H1 (cell line): ENCODE measurements at regions not wholly inside any gene's neighbourhood (a gene's known extent, or its start where the extent isn't known, plus 50 kb on each side); places are given as distances from the start of the nearest gene placed in this dataset.

Source experiments
- CTCF ChIA-PET: fragments of 300-600 bp; sonication (Branson Sonifier 250); formaldehyde crosslinking; loops from one replicate; lab custom pipeline; 2021; ENCODE audit not compliant: partially characterized antibody; lab: Charles Lee
- POLR2A ChIA-PET: fragments of 300-600 bp; sonication (Branson Sonifier 250); formaldehyde crosslinking; loops from one replicate; lab custom pipeline; 2021; ENCODE audit warnings: inconsistent platforms; ENCODE audit not compliant: partially characterized antibody; lab: Charles Lee
- DNase-seq, 2 experiments: peaks; one replicate each; pipeline versions ENCODE4 v3.0.0 to v3.0.0-alpha.2; 2010 to 2022; ENCODE audit warnings: low spot score in 2 of 2, low read depth in 1 of 2, mixed read lengths in 1 of 2
- FAIRE-seq: peaks from 2 replicates; lab custom pipeline; 2011; peaks lifted over from hg19 to GRCh38; lab: Jason Lieb, UNC
- H2AFZ ChIP-seq: 2 replicates; pipeline ENCODE4 v1.8.1; 2012; ENCODE audit warnings: low read length, inconsistent platforms
- H2AK5ac ChIP-seq: 2 replicates; pipeline ENCODE4 v1.6.1; 2013; ENCODE audit warnings: low read depth, low read length
- H2BK120ac ChIP-seq: replicated peaks from 2 replicates; pipeline ENCODE3; 2013; ENCODE audit warnings: low read depth, low read length, inconsistent platforms
- H2BK12ac ChIP-seq: 2 replicates; pipeline ENCODE4 v1.6.1; 2013; ENCODE audit warnings: low read depth, low read length
- H2BK15ac ChIP-seq: 2 replicates; pipeline ENCODE4 v1.6.1; 2013; ENCODE audit warnings: low read length
- H2BK20ac ChIP-seq: 2 replicates; pipeline ENCODE4 v1.6.1; 2013; ENCODE audit warnings: low read length
- H2BK5ac ChIP-seq: 2 replicates; pipeline ENCODE4 v1.6.1; 2013; ENCODE audit warnings: low read depth, low read length
- H3K14ac ChIP-seq: 2 replicates; pipeline ENCODE4 v1.6.1; 2013; ENCODE audit warnings: inconsistent platforms; ENCODE audit not compliant: insufficient read length
- H3K18ac ChIP-seq: 2 replicates; pipeline ENCODE4 v1.6.1; 2013; ENCODE audit warnings: low read length; ENCODE audit errors: extremely low read depth
- H3K23ac ChIP-seq: 2 replicates; pipeline ENCODE4 v1.6.1; 2013; ENCODE audit warnings: inconsistent platforms; ENCODE audit not compliant: insufficient read length
- H3K23me2 ChIP-seq: 2 replicates; pipeline ENCODE4 v1.6.1; 2013; ENCODE audit warnings: low read depth, low read length
- H3K27ac ChIP-seq: 2 replicates; pipeline ENCODE4 v1.6.1; 2011; ENCODE audit warnings: low read depth, low read length, inconsistent platforms
- H3K27me3 ChIP-seq, 4 experiments: replicated peaks in 1 of 4; 1 replicate in 1 of 4; 2 replicates in 3 of 4; pipeline versions ENCODE4 v1.6.1 to v1.8.1; 2011 to 2013; ENCODE audit warnings: low read length in 3 of 4, mild to moderate bottlenecking in 3 of 4, inconsistent platforms in 2 of 4, mixed read lengths in 2 of 4, moderate library complexity in 1 of 4; ENCODE audit not compliant: control insufficient read depth in 3 of 4, insufficient read depth in 3 of 4; ENCODE audit errors: extremely low read depth in 1 of 4
- H3K36me3 ChIP-seq, 4 experiments: 2 replicates each; pipeline versions ENCODE4 v1.6.1 to v1.8.1; 2011 to 2013; ENCODE audit warnings: mild to moderate bottlenecking in 4 of 4, low read length in 3 of 4, moderate library complexity in 2 of 4, control low read depth in 1 of 4, inconsistent platforms in 1 of 4; ENCODE audit not compliant: insufficient read depth in 4 of 4, control insufficient read depth in 2 of 4
- H3K4ac ChIP-seq: replicated peaks from 2 replicates; pipeline ENCODE3; 2013; ENCODE audit warnings: low read length, low read depth, mixed read lengths, inconsistent platforms; ENCODE audit not compliant: insufficient read length
- H3K4me1 ChIP-seq, 4 experiments: replicated peaks in 1 of 4; 1 replicate in 1 of 4; 2 replicates in 3 of 4; pipeline versions ENCODE4 v1.6.1 to v1.8.1; 2011 to 2013; ENCODE audit warnings: low read length in 3 of 4, inconsistent platforms in 2 of 4, mixed read lengths in 1 of 4; ENCODE audit not compliant: insufficient read depth in 4 of 4, control insufficient read depth in 3 of 4
- H3K4me2 ChIP-seq, 2 experiments: 2 replicates each; pipeline versions ENCODE4 v1.6.1 to v1.8.1; 2011 to 2013; ENCODE audit warnings: low read depth in 2 of 2, low read length in 2 of 2, control low read depth in 1 of 2, inconsistent platforms in 1 of 2, mild to moderate bottlenecking in 1 of 2; ENCODE audit not compliant: insufficient read depth in 1 of 2
- H3K4me3 ChIP-seq, 4 experiments: fragments of 200-600, 300-600 bp in 1 of 4; sonication (generic), shearing (Covaris generic), sonication (Bioruptor Twin) in 1 of 4; 2 replicates each; pipeline versions ENCODE4 v1.5.1 to v1.8.1; 2011 to 2016; ENCODE audit warnings: low read length in 4 of 4, low read depth in 3 of 4, control low read depth in 2 of 4, inconsistent platforms in 2 of 4, mild to moderate bottlenecking in 2 of 4, mixed read lengths in 1 of 4, moderate library complexity in 1 of 4; ENCODE audit not compliant: insufficient read depth in 2 of 4; ENCODE audit errors: extremely low read depth in 1 of 4
- H3K56ac ChIP-seq: replicated peaks from 2 replicates; pipeline ENCODE3; 2013; ENCODE audit warnings: low read depth, mild to moderate bottlenecking, mixed read lengths, low read length, inconsistent platforms; ENCODE audit not compliant: insufficient read length
- H3K79me1 ChIP-seq: 2 replicates; pipeline ENCODE4 v1.6.1; 2013; ENCODE audit warnings: low read depth, low read length, control low read depth
- H3K79me2 ChIP-seq, 2 experiments: 2 replicates each; pipeline versions ENCODE4 v1.6.1 to v1.8.1; 2012 to 2013; ENCODE audit warnings: low read length in 2 of 2, mild to moderate bottlenecking in 2 of 2, inconsistent platforms in 1 of 2; ENCODE audit not compliant: insufficient read depth in 2 of 2, control insufficient read depth in 1 of 2
- H3K9ac ChIP-seq, 4 experiments: replicated peaks in 1 of 4; 1 replicate in 1 of 4; 2 replicates in 3 of 4; pipeline versions ENCODE4 v1.6.1 to v1.8.1; 2011 to 2013; ENCODE audit warnings: low read depth in 3 of 4, low read length in 3 of 4, control low read depth in 2 of 4, mild to moderate bottlenecking in 2 of 4, moderate library complexity in 2 of 4, inconsistent platforms in 1 of 4; ENCODE audit errors: extremely low read depth in 1 of 4
- H3K9me3 ChIP-seq, 2 experiments: 2 replicates each; pipeline versions ENCODE4 v1.6.1 to v1.8.1; 2012 to 2013; ENCODE audit warnings: mild to moderate bottlenecking in 2 of 2, moderate library complexity in 2 of 2, control low read depth in 1 of 2, inconsistent platforms in 1 of 2, low read depth in 1 of 2, low read length in 1 of 2, mixed read lengths in 1 of 2; ENCODE audit not compliant: insufficient read depth in 2 of 2
- H4K20me1 ChIP-seq, 2 experiments: replicated peaks in 1 of 2; 2 replicates each; pipeline versions ENCODE3 to v1.8.1; 2011 to 2013; ENCODE audit warnings: inconsistent platforms in 2 of 2, low read length in 2 of 2, mild to moderate bottlenecking in 1 of 2; ENCODE audit not compliant: insufficient read depth in 2 of 2, control insufficient read depth in 1 of 2
- H4K5ac ChIP-seq: 2 replicates; pipeline ENCODE4 v1.6.1; 2013; ENCODE audit warnings: low read length, low read depth, mixed read lengths, inconsistent platforms; ENCODE audit not compliant: insufficient read length
- H4K8ac ChIP-seq: 2 replicates; pipeline ENCODE4 v1.8.0; 2013; ENCODE audit warnings: mild to moderate bottlenecking, moderate library complexity, low read length, inconsistent platforms; ENCODE audit not compliant: insufficient read depth; ENCODE audit errors: extremely low read depth
- H4K91ac ChIP-seq: replicated peaks from 2 replicates; pipeline ENCODE3; 2013; ENCODE audit warnings: low read length, mixed read lengths, inconsistent platforms; ENCODE audit not compliant: insufficient read length
- NRF1 ChIP-seq: IDR thresholded peaks from 2 replicates; pipeline ENCODE4 v1.6.1; 2011; ENCODE audit warnings: mild to moderate bottlenecking, low read depth, low read length, improper control_type of control experiment
- SIN3A ChIP-seq, 2 experiments: IDR thresholded peaks in 1 of 2; conservative IDR thresholded peaks in 1 of 2; 2 replicates each; pipeline ENCODE4 v1.6.1; 2011 to 2012; ENCODE audit warnings: low read length in 2 of 2, improper control_type of control experiment in 1 of 2, low read depth in 1 of 2, mild to moderate bottlenecking in 1 of 2
- TBP ChIP-seq: IDR thresholded peaks from 2 replicates; pipeline ENCODE4 v1.6.1; 2011; ENCODE audit warnings: low read depth, low read length, improper control_type of control experiment
- WGBS, 2 experiments: shearing (Covaris generic) in 1 of 2; methylation state at CpG; one replicate each; pipeline versions ENCODE4 v1.1.6 to v1.1.7; 2013 to 2015; ENCODE audit warnings: low lambda C conversion rate in 2 of 2, mixed read lengths in 2 of 2, inconsistent platforms in 1 of 2, low coverage in 1 of 2, missing lambda C conversion rate in 1 of 2; ENCODE audit not compliant: insufficient replicate concordance in 2 of 2, insufficient coverage in 1 of 2, insufficient read length in 1 of 2; ENCODE audit errors: extremely low coverage in 1 of 2, missing lambda C conversion rate in 1 of 2; 5-methylcytosine and 5-hydroxymethylcytosine counted together

DNA sequence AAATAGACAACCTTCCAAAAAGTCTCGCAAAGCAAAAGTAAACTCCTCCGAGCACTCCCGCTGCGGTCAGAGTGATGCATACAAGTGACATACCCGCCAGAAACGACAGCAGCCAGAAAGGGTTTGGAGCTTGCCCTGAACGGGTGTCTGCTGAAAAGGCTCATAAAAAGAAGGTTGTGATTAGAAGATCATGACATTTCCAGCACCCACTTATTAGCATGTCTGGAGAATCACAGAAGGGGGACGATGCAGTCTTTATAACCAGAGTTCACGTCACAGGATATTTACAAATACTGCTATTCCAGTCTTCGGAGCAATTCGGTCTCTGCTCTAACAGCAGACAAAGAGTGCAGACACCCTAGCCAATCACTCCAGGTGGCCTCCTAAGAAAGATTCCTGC lies 59.1 kb upstream of the FRMD4B start:
- Histone ChIP-seq H3K14ac (no peak overlapping the region), H3K4ac (no peak overlapping the region), H3K4me1 (peaks cover 0 to 6% (median 0%) of the 10 kb centered on the region in 4 experiments; a peak in 1 of 7 replicates), H3K23me2 (no peaks in the 10 kb centered on the region), H3K9ac (no peak overlapping the region), H4K20me1 (no peaks in the 10 kb centered on the region), H3K79me2 (no peaks in the 10 kb centered on the region), H2BK5ac (no peak overlapping the region), H2BK120ac (no peak overlapping the region), H2AFZ (no peak overlapping the region), H4K91ac (no peak overlapping the region), H3K56ac (no peak overlapping the region), H3K27ac (no peak overlapping the region), H3K27me3 (no peaks in the 10 kb centered on the region), H2BK15ac (no peak overlapping the region), H3K23ac (no peak overlapping the region), H2BK20ac (no peak overlapping the region), H3K79me1 (no peaks in the 10 kb centered on the region), H3K4me2 (no peak overlapping the region), H2BK12ac (no peak overlapping the region), H3K9me3 (no peaks in the 10 kb centered on the region; a peak in 1 of 4 replicates), H3K36me3 (no peaks in the 10 kb centered on the region), H2AK5ac (no peak overlapping the region), H4K5ac (no peak overlapping the region), H4K8ac (no peak overlapping the region), H3K4me3 (no peak overlapping the region), H3K18ac (no peak overlapping the region)
- no peak for TF ChIP-seq SIN3A (conservative IDR thresholded peaks at IDR 0.05 in 1 of 2, IDR thresholded peaks at IDR 0.05 in 1 of 2; ENCODE audit: low read depth in 1 of 2, low read length in 2 of 2)
- TF ChIP-seq TBP, result no peak
- no peak for TF ChIP-seq NRF1
- ChIA-PET CTCF (interaction anchor here (0.6 to 5.8 kb wide), 8 partner anchors 8 to 936 kb away, joined by 3 to 43 read pairs (median 3); no protein-coding TSS in a partner anchor), POLR2A (no interaction called here)
- FAIRE-seq (no peak), DNase-seq (no peak)
- 94% methylated on average over 11 of the region's 11 CpGs; no CpG with 5 or more reads in 1 of the 2 experiments for WGBS, 2 experiments
